SK-N-SH treated with all-trans-retinoic acid at 6 μM for 48 hours (cell line): ENCODE measurements at regions not wholly inside any gene's neighbourhood (a gene's known extent, or its start where the extent isn't known, plus 50 kb on each side); places are given as distances from the start of the nearest gene placed in this dataset.

Source experiments
- ATAC-seq: fragments of 200-7000 bp; cut with Tn5 transposase; 3 replicates; pipeline ENCODE4 v1.9.1; 2020; ENCODE audit warnings: mild to moderate bottlenecking, moderate library complexity
- ARNTL ChIP-seq: fragments of 450-650 bp; formaldehyde crosslinking; IDR thresholded peaks from 2 replicates; pipeline ENCODE4 v1.5.0; 2020; ENCODE audit warnings: low read depth, mild to moderate bottlenecking, moderate library complexity, borderline replicate concordance
- CSDC2 ChIP-seq: fragments of 250-450 bp; sonication (Bioruptor Pico); IDR thresholded peaks from 2 replicates; pipeline ENCODE4 v1.5.0; 2020; ENCODE audit warnings: mild to moderate bottlenecking, moderate library complexity
- CSRNP3 ChIP-seq: fragments of 250-450 bp; sonication (Bioruptor Pico); IDR thresholded peaks from 2 replicates; pipeline ENCODE4 v1.5.1; 2021; ENCODE audit warnings: mild to moderate bottlenecking, moderate library complexity
- GLIS3 ChIP-seq: fragments of 250-450 bp; sonication (Bioruptor Pico); IDR thresholded peaks from 2 replicates; pipeline ENCODE4 v1.5.0; 2020; ENCODE audit warnings: mild to moderate bottlenecking, moderate library complexity
- ISL1 ChIP-seq: fragments of 250-450 bp; sonication (Bioruptor Pico); IDR thresholded peaks from 2 replicates; pipeline ENCODE4 v2.1.2; 2022; ENCODE audit warnings: mild to moderate bottlenecking, moderate library complexity
- OSR1 ChIP-seq: fragments of 250-450 bp; sonication (Bioruptor Pico); IDR thresholded peaks from 2 replicates; pipeline ENCODE4 v1.8.0; 2022; ENCODE audit warnings: moderate library complexity, mild to moderate bottlenecking, inconsistent platforms
- PATZ1 ChIP-seq: fragments of 250-450 bp; sonication (Bioruptor Pico); IDR thresholded peaks from 2 replicates; pipeline ENCODE4 v1.8.0; 2020; ENCODE audit warnings: mild to moderate bottlenecking, moderate library complexity, borderline replicate concordance
- POU6F1 ChIP-seq: fragments of 250-450 bp; sonication (Bioruptor Pico); IDR thresholded peaks from 2 replicates; pipeline ENCODE4 v1.8.0; 2021; ENCODE audit warnings: low read depth, mild to moderate bottlenecking, moderate library complexity, borderline replicate concordance
- PPARA ChIP-seq: fragments of 250-450 bp; sonication (Bioruptor Pico); IDR thresholded peaks from 2 replicates; pipeline ENCODE4 v1.5.0; 2020; ENCODE audit warnings: mild to moderate bottlenecking, borderline replicate concordance
- RARB ChIP-seq: fragments of 250-450 bp; sonication (Bioruptor Pico); IDR thresholded peaks from 2 replicates; pipeline ENCODE4 v1.8.0; 2021; ENCODE audit warnings: mild to moderate bottlenecking, moderate library complexity
- TCF4 ChIP-seq: fragments of 250-450 bp; sonication (Bioruptor Pico); IDR thresholded peaks from 2 replicates; pipeline ENCODE4 v1.8.0; 2021; ENCODE audit warnings: mild to moderate bottlenecking, moderate library complexity, borderline replicate concordance
- TSHZ2 ChIP-seq: fragments of 250-450 bp; sonication (Bioruptor Pico); IDR thresholded peaks from 2 replicates; pipeline ENCODE4 v1.5.0; 2020; ENCODE audit warnings: mild to moderate bottlenecking, moderate library complexity
- ZC3H10 ChIP-seq: fragments of 250-450 bp; sonication (Bioruptor Pico); IDR thresholded peaks from 2 replicates; pipeline ENCODE4 v1.5.1; 2021; ENCODE audit warnings: mild to moderate bottlenecking, moderate library complexity
- ZFP3 ChIP-seq: fragments of 250-450 bp; sonication (Bioruptor Pico); IDR thresholded peaks from 2 replicates; pipeline ENCODE4 v1.5.0; 2020; ENCODE audit warnings: mild to moderate bottlenecking, moderate library complexity
- ZFP30 ChIP-seq: fragments of 450-650 bp; formaldehyde crosslinking; IDR thresholded peaks from 2 replicates; pipeline ENCODE4 v1.5.0; 2022; ENCODE audit warnings: mild to moderate bottlenecking, moderate library complexity
- ZNF565 ChIP-seq: fragments of 450-650 bp; formaldehyde crosslinking; conservative IDR thresholded peaks from 2 replicates; pipeline ENCODE4 v1.5.0; 2020; ENCODE audit warnings: low read depth, mild to moderate bottlenecking, moderate library complexity
- ZNF70 ChIP-seq: fragments of 450-650 bp; formaldehyde crosslinking; IDR thresholded peaks from 2 replicates; pipeline ENCODE4 v1.5.0; 2020; ENCODE audit warnings: mild to moderate bottlenecking, moderate library complexity
- ZNF8 ChIP-seq: fragments of 450-650 bp; formaldehyde crosslinking; IDR thresholded peaks from 2 replicates; pipeline ENCODE4 v1.5.0; 2020; ENCODE audit warnings: mild to moderate bottlenecking, moderate library complexity

GRCh38 chr5:116825486-116825885, 250.9 kb upstream of the SEMA6A start (continued):
- no peak for TF ChIP-seq POU6F1 (CRISPR knock-in tag)
- TF ChIP-seq ZFP3, result no peak

GRCh38 chr5:116824751-116825438, 250.3 kb upstream of the SEMA6A start:
- ATAC-seq, result no peak

More at GRCh38 chr5:116824751-116825438, 250.3 kb upstream of the SEMA6A start:
- TF ChIP-seq GLIS3 (CRISPR knock-in tag) (no peak), ARNTL (CRISPR knock-in tag) (no peak), ZFP3 (no peak), TSHZ2 (CRISPR knock-in tag) (no peak), PATZ1 (CRISPR knock-in tag) (no peak), RARB (CRISPR knock-in tag) (no peak), OSR1 (CRISPR knock-in tag) (no peak), ZFP30 (CRISPR knock-in tag) (no peak), ZNF565 (CRISPR knock-in tag) (no peak), ZNF8 (CRISPR knock-in tag) (no peak), ISL1 (CRISPR knock-in tag) (no peak), CSDC2 (CRISPR knock-in tag) (no peak), POU6F1 (CRISPR knock-in tag) (no peak), ZNF70 (CRISPR knock-in tag) (no peak), ZC3H10 (CRISPR knock-in tag) (no peak), TCF4 (no peak), PPARA (CRISPR knock-in tag) (no peak), CSRNP3 (no peak)
